Stimulated activated CD4-positive, alpha-beta T cell treated with anti-CD3 and anti-CD28 coated beads, Interleukin-12 subunit alpha, Interleukin-12 subunit beta, amount 100 ng/mL, for 24 hours (primary cell): ENCODE measurements at regions not wholly inside any gene's neighbourhood (a gene's known extent, or its start where the extent isn't known, plus 50 kb on each side); places are given as distances from the start of the nearest gene placed in this dataset.
"Not testable (repeated sequence)": the region's sequence is repeated elsewhere in the genome, so short reads cannot be mapped to it uniquely, and the experiment has no call there.

ENCODE experiments used
- DNase-seq, 2 experiments: peaks; one replicate each; pipeline ENCODE4 v3.0.0-alpha.2; 2020; ENCODE audit warnings: low read depth in 2 of 2

- DNase-seq: no peak
These were observed 305.0 kb downstream of the TYW1 start for GRCh38 chr7:67301667-67302066.

GRCh38 chr7:67302113-67303039 lies 305.7 kb downstream of the TYW1 start:
- DNase-seq: peak; percentile 94 to 99

- DNase-seq: not testable (repeated sequence)
These were observed 308.2 kb downstream of the TYW1 start for GRCh38 chr7:67304846-67305245.

DNA sequence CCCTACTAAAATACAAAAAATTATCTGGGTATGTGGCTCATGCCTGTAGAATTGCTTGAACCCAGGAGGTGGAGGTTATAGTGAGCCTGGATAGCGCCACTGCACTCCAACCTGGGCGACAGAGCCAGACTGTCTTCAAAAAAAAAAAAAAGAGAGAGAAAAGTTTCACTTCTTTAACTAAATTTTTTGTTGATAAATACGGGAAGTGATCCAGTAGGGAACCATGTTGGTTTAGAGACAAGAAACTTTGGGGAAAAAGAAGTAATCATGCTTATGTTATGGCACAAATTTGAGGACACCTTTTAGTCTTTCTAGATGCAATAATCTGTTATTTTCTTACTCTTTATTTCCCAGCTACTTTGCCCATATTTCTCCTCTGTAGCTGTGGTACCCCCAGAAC lies 309.7 kb downstream of the TYW1 start:
- no peak for DNase-seq

DNA sequence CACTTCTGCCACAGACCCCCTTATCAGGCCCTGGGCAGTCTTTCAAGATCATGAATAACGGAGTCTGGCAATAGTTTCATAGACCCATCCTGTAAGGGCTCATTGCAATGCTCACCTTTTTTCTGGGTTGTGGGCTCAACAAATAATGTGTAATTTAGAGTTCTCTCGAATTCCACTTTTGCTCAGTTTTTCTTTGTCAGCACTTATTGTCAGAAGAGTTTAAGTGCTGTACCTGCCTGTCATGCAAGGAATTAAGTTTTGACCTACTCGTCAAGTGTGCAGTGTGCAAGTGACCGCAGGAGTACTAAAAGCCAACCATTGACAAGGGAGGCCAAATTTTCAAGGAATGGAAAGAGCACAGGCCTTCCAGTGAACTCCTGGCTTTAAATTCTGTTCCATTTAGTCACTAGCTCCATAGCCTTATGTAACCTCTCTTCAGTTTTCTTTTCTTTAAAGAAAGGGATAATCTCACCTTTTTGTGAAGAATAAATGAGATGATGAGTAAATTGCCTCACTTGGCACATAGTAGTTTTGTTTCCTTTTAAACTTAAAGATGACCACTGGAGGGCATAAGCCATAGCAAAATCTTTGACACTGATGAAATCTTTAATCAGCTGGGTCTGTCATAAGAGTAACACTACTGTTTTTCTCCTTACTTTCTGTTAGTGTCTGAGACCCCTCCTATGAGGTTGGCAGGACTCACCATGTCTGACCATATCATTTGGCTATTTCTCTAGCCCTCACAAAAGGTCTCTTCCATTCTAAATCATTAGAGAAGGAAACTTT lies 313.3 kb downstream of the TYW1 start:
- DNase-seq: no peak

GRCh38 chr7:67311901-67312300 lies 315.3 kb downstream of the TYW1 start:
- no peak for DNase-seq

GRCh38 chr7:67313213-67313612 lies 316.6 kb downstream of the TYW1 start:
- DNase-seq: no peak

- not testable (repeated sequence) for DNase-seq
These were observed 320.3 kb downstream of the TYW1 start for GRCh38 chr7:67316902-67317301.

DNA sequence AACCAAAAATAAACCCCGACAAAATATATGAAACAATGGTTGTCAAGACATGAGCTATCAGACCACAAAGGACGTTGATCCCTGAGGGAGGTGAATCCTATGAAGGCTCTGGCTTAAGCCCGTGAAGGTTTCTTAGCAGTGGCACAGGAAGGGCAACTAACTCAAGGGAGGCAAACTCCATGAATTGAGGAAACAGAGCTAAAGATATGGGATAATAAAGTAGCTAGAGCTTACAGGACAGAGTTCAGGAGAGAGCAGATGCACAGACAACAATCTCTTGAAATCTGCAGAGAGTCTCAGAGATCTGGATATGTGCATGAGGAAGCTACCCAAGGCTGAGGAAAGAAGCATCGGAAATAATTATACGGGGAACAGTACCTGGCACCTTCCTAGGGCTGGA lies 331.6 kb downstream of the TYW1 start:
- not testable (repeated sequence) for DNase-seq

GRCh38 chr7:67335165-67335564 lies 338.5 kb downstream of the TYW1 start:
- not testable (repeated sequence) for DNase-seq

- DNase-seq: not testable (repeated sequence)
These were observed 339.0 kb downstream of the TYW1 start for GRCh38 chr7:67335663-67336062.

DNA sequence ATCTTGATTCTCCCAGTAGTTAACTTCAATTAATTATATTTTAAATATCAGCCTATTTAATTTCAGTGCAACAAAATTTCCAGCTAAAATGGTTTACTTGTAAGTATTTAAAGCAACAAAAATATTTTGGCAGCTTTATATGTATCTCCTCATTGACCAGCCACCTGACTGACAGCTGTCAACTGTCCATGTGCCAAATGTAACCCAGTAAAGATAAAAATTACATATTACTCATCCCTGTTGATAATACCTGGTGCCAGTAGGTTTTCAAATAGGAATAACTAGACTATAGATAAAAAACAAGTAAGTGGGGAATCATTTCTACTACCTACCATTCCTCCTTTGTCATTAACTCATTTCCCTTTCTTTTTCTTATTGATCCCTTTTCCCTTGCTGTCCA lies 341.9 kb downstream of the TYW1 start:
- DNase-seq: not testable (repeated sequence)

- no peak for DNase-seq
These were observed 344.6 kb downstream of the TYW1 start for GRCh38 chr7:67341153-67341768.

- DNase-seq: no peak
These were observed 346.5 kb downstream of the TYW1 start for GRCh38 chr7:67343114-67343513.

DNA sequence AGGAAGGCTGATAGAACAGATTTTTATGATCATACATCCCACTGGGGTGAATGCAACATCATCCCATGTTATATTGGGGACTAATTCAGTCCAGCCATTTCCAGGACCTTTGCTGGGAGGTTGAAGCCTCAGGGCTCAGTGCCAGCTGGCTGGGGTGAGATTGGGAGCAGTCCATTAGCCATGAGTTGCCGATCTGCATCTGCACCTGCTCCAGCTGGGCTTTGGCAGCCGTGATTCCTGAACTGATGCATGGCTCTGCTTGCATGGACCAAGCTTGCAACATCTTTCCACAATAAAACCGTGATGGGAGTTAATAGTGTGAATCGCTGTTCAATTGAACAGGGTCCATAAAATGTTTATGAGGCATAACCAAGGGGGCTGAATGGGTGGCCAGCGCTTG lies 346.9 kb downstream of the TYW1 start:
- no peak for DNase-seq

- no peak for DNase-seq
These were observed 348.0 kb downstream of the TYW1 start for GRCh38 chr7:67344481-67345193.

- no peak for DNase-seq
These were observed 349.5 kb downstream of the TYW1 start for GRCh38 chr7:67346126-67346525.

DNA sequence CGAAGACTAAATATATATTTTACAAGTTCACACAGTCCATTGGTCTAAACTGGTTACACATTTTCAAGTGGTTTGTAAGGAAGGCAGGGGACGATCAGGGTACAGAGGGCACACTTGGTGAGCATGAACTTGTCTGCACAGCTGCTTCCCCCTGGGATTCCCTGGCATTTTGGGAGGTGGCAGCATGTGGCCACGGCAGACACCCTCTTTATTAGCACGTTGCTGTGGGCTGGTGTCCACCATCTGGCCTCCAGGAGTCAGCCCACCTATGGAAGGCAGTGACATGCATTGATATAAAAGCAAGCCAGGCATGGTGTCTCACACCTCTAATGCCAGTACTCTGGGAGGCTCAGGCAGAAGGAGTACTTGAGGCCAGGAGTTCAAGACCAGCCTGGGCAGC lies 350.2 kb downstream of the TYW1 start:
- DNase-seq: no peak

GRCh38 chr7:67348171-67348570 lies 351.5 kb downstream of the TYW1 start:
- DNase-seq: no peak

DNA sequence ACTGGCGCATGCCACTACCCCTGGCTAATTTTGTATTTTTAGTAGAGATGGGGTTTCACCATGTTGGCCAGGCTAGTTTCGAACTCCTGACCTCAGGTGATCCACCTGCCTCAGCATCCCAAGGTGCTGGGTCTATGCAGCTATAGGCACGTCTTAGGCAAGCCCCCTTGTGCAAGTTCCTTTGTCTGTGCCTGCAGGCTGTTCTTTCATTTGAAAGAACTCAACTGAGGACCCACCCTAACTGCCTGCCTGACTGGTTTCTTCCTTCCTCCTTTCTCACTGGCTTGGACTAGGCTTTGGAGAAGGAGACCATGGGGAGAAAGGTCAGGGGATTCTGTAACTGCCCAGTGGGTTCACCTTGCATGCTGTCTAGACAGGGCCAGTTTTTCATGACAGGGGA lies 361.0 kb downstream of the TYW1 start:
- not testable (repeated sequence) for DNase-seq

DNA sequence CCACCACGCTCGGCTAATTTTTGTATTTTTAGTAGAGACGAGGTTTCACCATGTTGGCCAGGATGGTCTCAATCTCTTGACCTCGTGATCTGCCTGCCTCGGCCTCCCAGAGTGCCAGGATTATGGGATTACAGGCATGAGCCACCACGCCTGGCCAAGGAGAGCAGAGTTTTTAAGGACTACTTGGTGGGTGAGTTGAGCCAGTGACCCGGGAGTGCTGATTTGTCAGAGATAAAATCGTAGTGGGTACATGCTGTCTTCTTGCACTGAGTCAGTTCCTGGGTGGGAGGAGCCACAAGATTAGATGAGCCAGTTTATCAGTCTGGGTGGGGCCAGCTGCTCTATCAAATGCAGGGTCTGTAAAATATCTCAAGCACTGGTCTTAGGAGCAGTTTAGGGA lies 361.7 kb downstream of the TYW1 start:
- not testable (repeated sequence) for DNase-seq

DNA sequence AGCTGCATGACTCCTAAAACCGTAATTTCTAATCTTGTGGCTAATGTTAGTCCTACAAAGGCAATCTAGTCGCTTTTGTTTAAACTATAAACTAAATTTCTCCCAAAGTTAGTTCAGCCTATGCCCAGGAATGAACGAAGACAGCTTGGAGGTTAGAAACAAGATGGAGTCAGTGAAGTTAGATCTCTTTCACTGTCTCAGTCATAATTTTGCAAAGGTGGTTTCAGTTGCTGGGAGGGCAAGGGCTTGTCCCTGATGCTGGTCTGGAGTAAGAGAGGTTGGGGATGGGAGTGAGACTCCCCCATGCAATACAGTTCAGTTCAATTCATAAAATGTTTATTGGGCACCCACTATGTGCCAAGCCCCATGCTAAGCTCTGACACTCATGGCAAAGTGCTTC lies 362.1 kb downstream of the TYW1 start:
- DNase-seq: not testable (repeated sequence)
